Glutamatergic neuron (in vitro differentiated cells): ENCODE measurements at regions not wholly inside any gene's neighbourhood (a gene's known extent, or its start where the extent isn't known, plus 50 kb on each side); places are given as distances from the start of the nearest gene placed in this dataset.

ENCODE experiments used
- DNase-seq: peaks from one replicate; pipeline ENCODE4 v3.0.0; 2022
- H3K27ac Mint-ChIP-seq: one replicate; pipeline ENCODE4 v1.8.0; 2020; ENCODE audit warnings: mild to moderate bottlenecking, mixed read lengths, inconsistent platforms; ENCODE audit not compliant: unreplicated experiment
- H3K27me3 Mint-ChIP-seq: one replicate; pipeline ENCODE4 v1.8.0; 2020; ENCODE audit warnings: mild to moderate bottlenecking, moderate library complexity, mixed read lengths, inconsistent platforms; ENCODE audit not compliant: unreplicated experiment
- H3K36me3 Mint-ChIP-seq: one replicate; pipeline ENCODE4 v1.8.0; 2020; ENCODE audit warnings: mild to moderate bottlenecking, mixed read lengths, inconsistent platforms; ENCODE audit not compliant: unreplicated experiment
- H3K4me1 Mint-ChIP-seq: one replicate; pipeline ENCODE4 v1.8.0; 2020; ENCODE audit warnings: mild to moderate bottlenecking, low read depth, mixed read lengths, inconsistent platforms; ENCODE audit not compliant: unreplicated experiment
- H3K4me3 Mint-ChIP-seq: one replicate; pipeline ENCODE4 v1.8.0; 2020; ENCODE audit warnings: mild to moderate bottlenecking, mixed read lengths, inconsistent platforms; ENCODE audit not compliant: unreplicated experiment
- H3K9me3 Mint-ChIP-seq: one replicate; pipeline ENCODE4 v1.8.0; 2020; ENCODE audit warnings: mild to moderate bottlenecking, moderate library complexity, mixed read lengths, inconsistent platforms; ENCODE audit not compliant: unreplicated experiment
- CTCF ChIP-seq: fragments of 200-600 bp; sonication (generic); IDR thresholded peaks from one replicate; pipeline ENCODE4 v1.5.0; 2021; ENCODE audit not compliant: partially characterized antibody, unreplicated experiment

- no peak for DNase-seq
- TF ChIP-seq CTCF = no peak
- no peaks in the 10 kb centered on the region for H3K9me3 Mint-ChIP-seq
- H3K36me3 Mint-ChIP-seq = no peaks in the 10 kb centered on the region
- no peak overlapping the region for H3K27ac Mint-ChIP-seq
- no peaks in the 10 kb centered on the region for H3K27me3 Mint-ChIP-seq
- peaks cover 3% of the 10 kb centered on the region for H3K4me1 Mint-ChIP-seq
- H3K4me3 Mint-ChIP-seq = no peak overlapping the region
Observed at GRCh38 chr9:84153885-84154284, 173.3 kb downstream of the RMI1 start.

GRCh38 chr9:84154320-84154719 lies 173.7 kb downstream of the RMI1 start:
- Mint-ChIP-seq H3K4me3 (no peak overlapping the region), H3K9me3 (no peaks in the 10 kb centered on the region), H3K27me3 (no peaks in the 10 kb centered on the region), H3K4me1 (no peaks in the 10 kb centered on the region), H3K27ac (no peak overlapping the region), H3K36me3 (no peaks in the 10 kb centered on the region)
- no peak for TF ChIP-seq CTCF
- DNase-seq = no peak

- H3K27me3 Mint-ChIP-seq = no peaks in the 10 kb centered on the region
- H3K27ac Mint-ChIP-seq = peak overlapping the region; percentile 55
- H3K36me3 Mint-ChIP-seq = no peaks in the 10 kb centered on the region
- H3K4me1 Mint-ChIP-seq = peaks cover 33% of the 10 kb centered on the region
- no peak overlapping the region for H3K4me3 Mint-ChIP-seq
- TF ChIP-seq CTCF = no peak
- H3K9me3 Mint-ChIP-seq = peaks cover 2% of the 10 kb centered on the region
- DNase-seq = no peak
Observed at GRCh38 chr9:84163052-84163650, 177.4 kb downstream of the SLC28A3 start.

- no peak for DNase-seq
- Mint-ChIP-seq H3K36me3 (no peaks in the 10 kb centered on the region), H3K4me1 (peaks cover 46% of the 10 kb centered on the region), H3K27ac (peak overlapping the region; percentile 65), H3K4me3 (no peak overlapping the region), H3K9me3 (peaks cover 13% of the 10 kb centered on the region), H3K27me3 (peaks cover 14% of the 10 kb centered on the region)
- no peak for TF ChIP-seq CTCF
Observed at GRCh38 chr9:84166891-84167290, 173.7 kb downstream of the SLC28A3 start.

GRCh38 chr9:84169240-84169639 lies 171.3 kb downstream of the SLC28A3 start:
- Mint-ChIP-seq H3K4me3 (no peak overlapping the region), H3K36me3 (no peaks in the 10 kb centered on the region), H3K27ac (no peak overlapping the region), H3K9me3 (peaks cover 17% of the 10 kb centered on the region), H3K4me1 (peaks cover 47% of the 10 kb centered on the region), H3K27me3 (peaks cover 16% of the 10 kb centered on the region)
- no peak for DNase-seq
- TF ChIP-seq CTCF = no peak
